ENCODE measurements at regions not wholly inside any gene's neighbourhood (a gene's known extent, or its start where the extent isn't known, plus 50 kb on each side); places are given as distances from the start of the nearest gene placed in this dataset.

DNA sequence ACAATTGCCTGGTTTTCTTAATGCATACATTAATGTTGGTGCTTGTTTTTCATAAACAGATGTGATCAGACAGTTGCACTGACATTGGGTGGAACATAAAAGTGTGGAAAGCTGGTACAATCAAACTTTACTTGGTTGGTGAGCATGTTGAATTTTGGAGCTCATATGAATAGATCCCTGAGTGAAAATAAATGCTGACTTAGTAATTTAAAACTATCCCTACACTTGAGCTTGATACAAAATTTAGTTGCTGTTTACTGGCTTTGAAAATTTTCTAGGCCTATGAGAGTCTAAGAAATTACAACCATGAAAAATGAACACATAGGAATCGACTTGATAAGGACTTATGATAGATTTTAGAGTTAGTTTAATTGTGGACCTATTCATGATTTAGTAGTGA lies 551.8 kb upstream of the PABPC4L start:
- Histone ChIP-seq H3K4me3 (no peak overlapping the region), H3K27me3 (no peaks in the 10 kb centered on the region), H3K9ac (ENCODE audit: low read depth in 2 of 2, low read length in 2 of 2) (no peak overlapping the region), H3K9me3 (no peaks in the 10 kb centered on the region), H3K36me3 (no peaks in the 10 kb centered on the region), H3K4me1 (no peaks in the 10 kb centered on the region), H3K27ac (no peak overlapping the region)
- TF ChIP-seq, protein P1, sequence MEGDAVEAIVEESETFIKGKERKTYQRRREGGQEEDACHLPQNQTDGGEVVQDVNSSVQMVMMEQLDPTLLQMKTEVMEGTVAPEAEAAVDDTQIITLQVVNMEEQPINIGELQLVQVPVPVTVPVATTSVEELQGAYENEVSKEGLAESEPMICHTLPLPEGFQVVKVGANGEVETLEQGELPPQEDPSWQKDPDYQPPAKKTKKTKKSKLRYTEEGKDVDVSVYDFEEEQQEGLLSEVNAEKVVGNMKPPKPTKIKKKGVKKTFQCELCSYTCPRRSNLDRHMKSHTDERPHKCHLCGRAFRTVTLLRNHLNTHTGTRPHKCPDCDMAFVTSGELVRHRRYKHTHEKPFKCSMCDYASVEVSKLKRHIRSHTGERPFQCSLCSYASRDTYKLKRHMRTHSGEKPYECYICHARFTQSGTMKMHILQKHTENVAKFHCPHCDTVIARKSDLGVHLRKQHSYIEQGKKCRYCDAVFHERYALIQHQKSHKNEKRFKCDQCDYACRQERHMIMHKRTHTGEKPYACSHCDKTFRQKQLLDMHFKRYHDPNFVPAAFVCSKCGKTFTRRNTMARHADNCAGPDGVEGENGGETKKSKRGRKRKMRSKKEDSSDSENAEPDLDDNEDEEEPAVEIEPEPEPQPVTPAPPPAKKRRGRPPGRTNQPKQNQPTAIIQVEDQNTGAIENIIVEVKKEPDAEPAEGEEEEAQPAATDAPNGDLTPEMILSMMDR (IDR thresholded peaks at IDR 0.05) = no peak
- intact Hi-C loops (cut with DNase I) = no loop called here
- no peak for DNase-seq

DNA sequence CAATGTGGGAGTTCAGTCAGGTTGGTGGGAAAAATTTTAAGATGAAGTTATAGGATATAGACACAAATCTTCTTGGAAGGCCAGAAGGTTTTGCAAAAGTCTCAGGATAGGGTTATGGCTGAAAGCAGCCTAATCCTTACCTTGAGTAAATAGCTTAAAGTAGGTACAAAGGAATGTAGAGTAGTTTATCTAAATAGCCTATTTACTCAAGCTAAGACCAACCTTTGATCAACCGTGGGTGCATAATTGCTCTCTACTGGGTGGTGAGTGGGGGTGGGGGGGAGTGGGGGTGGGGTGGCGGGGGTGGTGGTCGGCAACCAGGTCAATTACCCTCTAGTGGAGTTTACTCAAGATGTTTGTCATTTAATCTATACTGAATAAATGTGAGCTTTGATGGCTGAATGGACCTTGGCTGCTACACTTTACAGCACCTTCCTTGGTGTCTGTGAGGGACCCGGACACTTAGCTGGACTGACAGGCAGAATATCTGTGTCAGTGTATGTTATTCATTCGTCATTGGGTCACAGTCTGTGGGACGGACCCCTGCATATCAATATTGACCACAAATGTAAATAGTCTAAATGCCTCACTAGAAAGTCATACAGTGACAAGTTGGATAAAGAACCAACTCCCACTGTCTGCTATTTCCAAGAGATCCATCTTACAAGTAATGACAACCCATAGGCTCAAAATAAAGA lies 545.7 kb upstream of the PABPC4L start:
- Histone ChIP-seq H3K27ac (no peak overlapping the region), H3K4me3 (no peak overlapping the region), H3K36me3 (no peaks in the 10 kb centered on the region), H3K27me3 (no peaks in the 10 kb centered on the region), H3K9ac (ENCODE audit: low read depth in 2 of 2, low read length in 2 of 2) (no peak overlapping the region), H3K4me1 (no peaks in the 10 kb centered on the region), H3K9me3 (no peaks in the 10 kb centered on the region)
- no peak for DNase-seq
- intact Hi-C loops (cut with DNase I) = no loop called here
- TF ChIP-seq, protein P1 (IDR thresholded peaks at IDR 0.05) = no peak

DNA sequence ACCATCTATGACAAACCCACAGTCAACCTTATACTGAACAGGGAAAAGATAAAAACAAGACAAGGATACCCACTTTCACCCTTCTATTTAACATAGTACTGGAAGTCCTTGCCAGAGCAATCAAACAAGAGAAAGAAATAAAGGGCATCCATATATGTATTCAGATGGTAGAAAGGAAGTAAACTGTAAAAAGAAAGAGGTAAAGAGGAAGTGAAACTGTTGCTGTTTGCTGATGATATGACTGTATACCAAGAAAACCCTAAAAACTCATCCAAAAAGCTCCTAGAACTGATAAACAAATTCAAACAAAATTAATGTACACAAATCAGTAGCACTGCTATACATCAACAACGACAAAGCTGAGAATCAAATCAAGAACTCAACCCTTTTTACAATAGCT lies 538.7 kb upstream of the PABPC4L start:
- no peak overlapping the region for H3K27ac ChIP-seq

DNA sequence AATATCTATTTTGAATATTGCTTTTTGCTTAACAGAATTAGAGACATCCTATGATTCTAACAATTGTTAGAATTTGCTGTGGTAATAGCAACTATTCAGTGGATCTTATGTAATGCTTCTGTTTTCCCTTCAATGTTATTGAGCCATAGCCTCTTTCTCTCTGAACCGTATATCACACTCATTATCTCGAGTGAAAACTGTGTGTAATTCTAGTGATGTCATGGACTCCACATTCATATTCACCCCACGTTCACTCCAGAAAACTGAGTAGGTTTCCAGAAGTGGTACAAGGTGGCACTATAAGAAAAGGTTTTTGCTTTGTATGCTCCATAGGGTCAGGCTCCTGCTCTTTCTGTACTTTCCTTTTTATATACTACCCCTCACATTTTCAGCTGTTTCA lies 534.3 kb upstream of the PABPC4L start:
- no peaks in the 10 kb centered on the region for H3K9me3 ChIP-seq
- H3K36me3 ChIP-seq = no peaks in the 10 kb centered on the region
- no peak for DNase-seq
- no peaks in the 10 kb centered on the region for H3K27me3 ChIP-seq
- intact Hi-C loops (cut with DNase I) = no loop called here
- H3K4me3 ChIP-seq = no peak overlapping the region
- TF ChIP-seq, protein P1 (IDR thresholded peaks at IDR 0.05) = no peak
- H3K27ac ChIP-seq = no peak overlapping the region
- H3K4me1 ChIP-seq = no peaks in the 10 kb centered on the region
- no peak overlapping the region for H3K9ac ChIP-seq (ENCODE audit: low read depth in 2 of 2, low read length in 2 of 2)

More for the DNA sequence above, 538.7 kb upstream of the PABPC4L start:
- DNase-seq = no peak
- Histone ChIP-seq H3K4me1 (no peaks in the 10 kb centered on the region), H3K9ac (ENCODE audit: low read depth in 2 of 2, low read length in 2 of 2) (no peak overlapping the region), H3K36me3 (no peaks in the 10 kb centered on the region), H3K27me3 (no peaks in the 10 kb centered on the region), H3K9me3 (no peaks in the 10 kb centered on the region), H3K4me3 (no peak overlapping the region)
- TF ChIP-seq, protein P1 (IDR thresholded peaks at IDR 0.05) = no peak
- intact Hi-C loops (cut with DNase I) = no loop called here

DNA sequence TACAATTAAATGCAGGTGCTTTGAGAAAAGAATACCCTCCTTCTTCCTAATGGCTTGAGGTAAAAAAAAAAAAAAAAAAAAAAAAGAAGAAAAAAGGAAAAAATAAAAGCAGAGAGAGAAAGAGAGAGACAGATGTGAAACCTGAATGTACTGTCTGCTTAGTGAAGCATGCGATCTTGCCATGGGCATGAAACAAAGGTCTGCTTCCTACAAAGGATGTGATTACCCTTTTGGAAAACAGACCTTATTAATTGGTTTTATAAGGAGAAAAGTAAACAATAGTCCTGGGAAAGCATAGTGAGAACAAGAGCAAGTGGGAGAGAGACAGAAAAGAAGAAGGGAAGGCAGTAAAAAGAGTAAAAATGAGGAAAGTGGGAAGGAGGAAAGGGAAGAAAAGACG lies 526.1 kb upstream of the PABPC4L start:
- H3K27ac ChIP-seq = no peak overlapping the region
- no peak overlapping the region for H3K4me3 ChIP-seq
- TF ChIP-seq, protein P1 (IDR thresholded peaks at IDR 0.05) = no peak
- no peaks in the 10 kb centered on the region for H3K9me3 ChIP-seq
- no peaks in the 10 kb centered on the region for H3K36me3 ChIP-seq
- H3K27me3 ChIP-seq = no peaks in the 10 kb centered on the region
- no peak overlapping the region for H3K9ac ChIP-seq (ENCODE audit: low read depth in 2 of 2, low read length in 2 of 2)
- H3K4me1 ChIP-seq = no peaks in the 10 kb centered on the region
- intact Hi-C loops (cut with DNase I) = no loop called here
- no peak for DNase-seq
